ENCODE measurements at regions not wholly inside any gene's neighbourhood (a gene's known extent, or its start where the extent isn't known, plus 50 kb on each side); places are given as distances from the start of the nearest gene placed in this dataset.

GRCh38 chr3:22907161-22907780, 295.9 kb upstream of the UBE2E2 start:
- no peaks in the 10 kb centered on the region for H3K36me3 Mint-ChIP-seq
- CTCF ChIA-PET (ENCODE audit: partially characterized antibody), result no interaction called here
- Histone ChIP-seq H3K4me1 (ENCODE audit: insufficient read depth, low read length) (no peaks in the 10 kb centered on the region), H3K27ac (ENCODE audit: low read depth, low read length) (no peak overlapping the region), H3K9me3 (ENCODE audit: control insufficient read depth in 1 of 2, low read length in 2 of 2) (no peaks in the 10 kb centered on the region), H3K36me3 (ENCODE audit: insufficient read depth, low read length) (no peaks in the 10 kb centered on the region), H3K4me3 (ENCODE audit: low read length in 2 of 2) (no peak overlapping the region), H3K27me3 (ENCODE audit: insufficient read depth, low read length) (no peaks in the 10 kb centered on the region)
- no peak overlapping the region for H3K4me3 Mint-ChIP-seq
- no peak overlapping the region for H3K27ac Mint-ChIP-seq
- peaks cover 0 to 5% (median 2%) of the 10 kb centered on the region in 8 donors for H3K9me3 Mint-ChIP-seq
- intact Hi-C loops (cut with micrococcal nuclease), result no loop called here
- DNase-seq, result no peak
- no peaks in the 10 kb centered on the region for H3K4me1 Mint-ChIP-seq
- POLR2A ChIA-PET (ENCODE audit: partially characterized antibody), result no interaction called here
- no peaks in the 10 kb centered on the region for H3K27me3 Mint-ChIP-seq

DNA sequence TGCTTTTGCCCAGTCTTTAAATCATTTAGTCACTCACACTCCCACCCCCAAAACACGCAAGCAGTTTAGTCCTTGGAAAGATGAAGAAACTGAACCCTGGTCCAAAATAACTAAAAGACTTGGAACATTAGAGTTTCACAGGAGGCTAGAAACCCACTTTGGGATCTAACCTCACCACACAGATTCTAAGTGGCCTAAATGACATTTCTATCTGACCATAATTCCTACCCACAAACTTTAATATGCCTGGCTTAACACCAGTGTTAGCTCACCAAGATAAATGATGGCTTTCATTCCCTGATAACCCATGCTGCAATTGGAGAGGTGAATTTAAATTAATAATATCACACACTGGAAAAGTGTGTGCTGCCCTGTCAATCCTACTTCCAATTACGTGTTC, 295.3 kb upstream of the UBE2E2 start:
- peaks cover 0 to 5% (median 2%) of the 10 kb centered on the region in 8 donors for H3K9me3 Mint-ChIP-seq
- POLR2A ChIA-PET (ENCODE audit: partially characterized antibody), result no interaction called here

GRCh38 chr3:22908989-22909507, 294.1 kb upstream of the UBE2E2 start:
- H3K4me1 ChIP-seq (ENCODE audit: insufficient read depth, low read length), result no peaks in the 10 kb centered on the region
- no peak overlapping the region for H3K4me3 ChIP-seq (ENCODE audit: low read length in 2 of 2)
- no peaks in the 10 kb centered on the region for H3K4me1 Mint-ChIP-seq
- H3K9me3 Mint-ChIP-seq, result peaks cover 0 to 5% (median 2%) of the 10 kb centered on the region in 8 donors
- H3K36me3 Mint-ChIP-seq, result no peaks in the 10 kb centered on the region
- H3K9me3 ChIP-seq (ENCODE audit: control insufficient read depth in 1 of 2, low read length in 2 of 2), result no peaks in the 10 kb centered on the region
- H3K27ac ChIP-seq (ENCODE audit: low read depth, low read length), result no peak overlapping the region
- CTCF ChIA-PET (ENCODE audit: partially characterized antibody), result no interaction called here
- no peak overlapping the region for H3K4me3 Mint-ChIP-seq
- intact Hi-C loops (cut with micrococcal nuclease), result no loop called here
- H3K27ac Mint-ChIP-seq, result no peak overlapping the region
- H3K27me3 ChIP-seq (ENCODE audit: insufficient read depth, low read length), result no peaks in the 10 kb centered on the region
- POLR2A ChIA-PET (ENCODE audit: partially characterized antibody), result no interaction called here
- H3K36me3 ChIP-seq (ENCODE audit: insufficient read depth, low read length), result no peaks in the 10 kb centered on the region
- DNase-seq, result no peak
- no peaks in the 10 kb centered on the region for H3K27me3 Mint-ChIP-seq

More for the DNA sequence above, 295.3 kb upstream of the UBE2E2 start:
- no peak overlapping the region for H3K4me3 ChIP-seq (ENCODE audit: low read length in 2 of 2)
- H3K27ac ChIP-seq (ENCODE audit: low read depth, low read length), result no peak overlapping the region
- H3K36me3 ChIP-seq (ENCODE audit: insufficient read depth, low read length), result no peaks in the 10 kb centered on the region
- no peaks in the 10 kb centered on the region for H3K9me3 ChIP-seq (ENCODE audit: control insufficient read depth in 1 of 2, low read length in 2 of 2)
- H3K27ac Mint-ChIP-seq, result no peak overlapping the region
- H3K4me3 Mint-ChIP-seq, result no peak overlapping the region
- no peak for DNase-seq
- intact Hi-C loops (cut with micrococcal nuclease), result no loop called here
- no peaks in the 10 kb centered on the region for H3K27me3 ChIP-seq (ENCODE audit: insufficient read depth, low read length)
- H3K4me1 ChIP-seq (ENCODE audit: insufficient read depth, low read length), result no peaks in the 10 kb centered on the region
- no peaks in the 10 kb centered on the region for H3K4me1 Mint-ChIP-seq
- CTCF ChIA-PET (ENCODE audit: partially characterized antibody), result no interaction called here
- no peaks in the 10 kb centered on the region for H3K36me3 Mint-ChIP-seq
- H3K27me3 Mint-ChIP-seq, result no peaks in the 10 kb centered on the region

DNA sequence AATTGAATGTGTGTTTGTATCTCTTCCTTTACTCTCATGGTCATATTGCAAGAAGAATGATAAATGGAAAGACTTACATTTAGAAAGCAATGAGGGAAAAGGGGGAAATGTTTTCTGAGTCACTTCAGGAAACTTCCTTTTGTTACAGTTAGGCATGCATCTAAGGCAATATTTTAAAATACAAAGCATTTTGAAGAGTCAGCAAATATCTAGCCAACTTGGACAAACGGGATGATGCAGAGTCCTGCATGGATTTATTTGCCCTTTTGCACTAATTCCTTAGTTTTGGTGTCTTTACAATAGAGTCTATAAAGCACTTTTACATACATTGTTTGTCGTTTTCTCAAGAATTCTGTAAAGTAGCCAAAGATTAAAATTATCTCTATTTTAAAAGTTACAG, 286.2 kb upstream of the UBE2E2 start:
- DNase-seq, result no peak
- no peaks in the 10 kb centered on the region for H3K36me3 Mint-ChIP-seq
- Histone ChIP-seq H3K4me1 (ENCODE audit: insufficient read depth, low read length) (no peaks in the 10 kb centered on the region), H3K4me3 (ENCODE audit: low read length in 2 of 2) (no peak overlapping the region), H3K27me3 (ENCODE audit: insufficient read depth, low read length) (no peaks in the 10 kb centered on the region), H3K27ac (ENCODE audit: low read depth, low read length) (no peak overlapping the region), H3K9me3 (ENCODE audit: control insufficient read depth in 1 of 2, low read length in 2 of 2) (no peaks in the 10 kb centered on the region), H3K36me3 (ENCODE audit: insufficient read depth, low read length) (no peaks in the 10 kb centered on the region)
- POLR2A ChIA-PET (ENCODE audit: partially characterized antibody), result no interaction called here
- H3K4me3 Mint-ChIP-seq, result no peak overlapping the region
- H3K4me1 Mint-ChIP-seq, result no peaks in the 10 kb centered on the region
- intact Hi-C loops (cut with micrococcal nuclease), result no loop called here
- no peaks in the 10 kb centered on the region for H3K27me3 Mint-ChIP-seq
- CTCF ChIA-PET (ENCODE audit: partially characterized antibody), result interaction anchor here (1.3 kb wide), 1 partner anchor 14 kb away, joined by 3 read pairs; no protein-coding TSS in a partner anchor
- peaks cover 0 to 5% (median 0%) of the 10 kb centered on the region in 8 donors for H3K9me3 Mint-ChIP-seq
- H3K27ac Mint-ChIP-seq, result no peak overlapping the region

DNA sequence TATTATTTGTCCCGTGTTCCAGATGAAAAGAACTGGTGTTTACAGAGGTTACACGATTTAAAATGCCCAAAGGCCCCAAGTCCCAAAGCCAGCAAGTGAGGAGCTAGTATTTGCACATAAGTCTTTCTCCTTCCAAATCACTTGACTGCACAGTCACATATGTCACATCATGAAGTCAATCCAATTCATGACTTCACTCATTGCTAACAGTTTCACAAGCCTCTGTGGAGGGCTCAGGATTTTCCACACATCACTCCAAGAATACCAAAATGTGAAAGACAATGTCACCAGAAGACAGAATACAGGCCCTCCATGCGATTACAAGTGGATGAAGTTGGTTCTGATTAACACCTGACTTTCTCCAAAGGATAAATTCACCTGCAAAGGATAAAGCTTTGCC, 283.1 kb upstream of the UBE2E2 start:
- POLR2A ChIA-PET (ENCODE audit: partially characterized antibody), result no interaction called here
- no peak overlapping the region for H3K4me3 ChIP-seq (ENCODE audit: low read length in 2 of 2)
- H3K27me3 Mint-ChIP-seq, result no peaks in the 10 kb centered on the region

DNA sequence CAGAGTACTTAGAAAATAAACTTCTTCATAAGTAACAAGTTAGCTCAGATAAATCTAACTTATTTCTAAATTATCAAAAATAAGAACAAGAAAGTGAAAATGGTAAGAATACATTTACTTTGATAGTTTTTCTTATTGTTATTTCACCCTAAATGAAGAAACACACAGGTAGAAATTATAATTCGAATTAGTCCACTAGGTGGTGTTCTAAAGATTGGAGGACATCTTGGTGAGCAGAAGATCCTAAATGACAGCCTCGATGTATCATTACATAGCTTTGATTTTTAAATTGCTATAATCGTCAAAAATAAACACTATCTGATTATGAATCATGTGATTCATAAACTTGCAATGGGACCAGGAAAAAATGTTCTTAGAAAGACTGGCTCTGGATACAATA, 280.8 kb upstream of the UBE2E2 start:
- no peak overlapping the region for H3K4me3 Mint-ChIP-seq
- intact Hi-C loops (cut with micrococcal nuclease), result no loop called here
- H3K36me3 ChIP-seq (ENCODE audit: insufficient read depth, low read length), result no peaks in the 10 kb centered on the region
- ChIA-PET POLR2A (ENCODE audit: partially characterized antibody) (no interaction called here), CTCF (ENCODE audit: partially characterized antibody) (no interaction called here)
- H3K9me3 Mint-ChIP-seq, result peaks cover 0 to 5% (median 2%) of the 10 kb centered on the region in 8 donors
- H3K27ac Mint-ChIP-seq, result no peak overlapping the region
- no peaks in the 10 kb centered on the region for H3K36me3 Mint-ChIP-seq
- H3K27me3 ChIP-seq (ENCODE audit: insufficient read depth, low read length), result no peaks in the 10 kb centered on the region
- no peaks in the 10 kb centered on the region for H3K4me1 Mint-ChIP-seq
- no peak overlapping the region for H3K27ac ChIP-seq (ENCODE audit: low read depth, low read length)
- no peak for DNase-seq
- no peaks in the 10 kb centered on the region for H3K27me3 Mint-ChIP-seq
- no peaks in the 10 kb centered on the region for H3K9me3 ChIP-seq (ENCODE audit: control insufficient read depth in 1 of 2, low read length in 2 of 2)
- H3K4me3 ChIP-seq (ENCODE audit: low read length in 2 of 2), result no peak overlapping the region
- H3K4me1 ChIP-seq (ENCODE audit: insufficient read depth, low read length), result no peaks in the 10 kb centered on the region

More for the DNA sequence above, 283.1 kb upstream of the UBE2E2 start:
- CTCF ChIA-PET (ENCODE audit: partially characterized antibody), result no interaction called here
- no peak overlapping the region for H3K27ac ChIP-seq (ENCODE audit: low read depth, low read length)
- H3K9me3 ChIP-seq (ENCODE audit: control insufficient read depth in 1 of 2, low read length in 2 of 2), result no peaks in the 10 kb centered on the region
- H3K4me1 Mint-ChIP-seq, result no peaks in the 10 kb centered on the region
- no peaks in the 10 kb centered on the region for H3K36me3 Mint-ChIP-seq
- no peaks in the 10 kb centered on the region for H3K4me1 ChIP-seq (ENCODE audit: insufficient read depth, low read length)
- H3K36me3 ChIP-seq (ENCODE audit: insufficient read depth, low read length), result no peaks in the 10 kb centered on the region
- no peaks in the 10 kb centered on the region for H3K27me3 ChIP-seq (ENCODE audit: insufficient read depth, low read length)
- intact Hi-C loops (cut with micrococcal nuclease), result no loop called here
- no peak for DNase-seq
- H3K9me3 Mint-ChIP-seq, result peaks cover 0 to 5% (median under 1%) of the 10 kb centered on the region in 8 donors
- H3K4me3 Mint-ChIP-seq, result no peak overlapping the region
- H3K27ac Mint-ChIP-seq, result no peak overlapping the region

- Histone ChIP-seq H3K36me3 (ENCODE audit: insufficient read depth, low read length) (no peaks in the 10 kb centered on the region), H3K9me3 (ENCODE audit: control insufficient read depth in 1 of 2, low read length in 2 of 2) (no peaks in the 10 kb centered on the region), H3K27me3 (ENCODE audit: insufficient read depth, low read length) (no peaks in the 10 kb centered on the region), H3K4me3 (ENCODE audit: low read length in 2 of 2) (no peak overlapping the region), H3K27ac (ENCODE audit: low read depth, low read length) (no peak overlapping the region), H3K4me1 (ENCODE audit: insufficient read depth, low read length) (no peaks in the 10 kb centered on the region)
- CTCF ChIA-PET (ENCODE audit: partially characterized antibody), result no interaction called here
- Mint-ChIP-seq H3K27ac (no peak overlapping the region), H3K36me3 (no peaks in the 10 kb centered on the region), H3K4me3 (no peak overlapping the region), H3K27me3 (no peaks in the 10 kb centered on the region), H3K4me1 (no peaks in the 10 kb centered on the region), H3K9me3 (peaks cover 0 to 3% (median under 1%) of the 10 kb centered on the region in 8 donors)
- intact Hi-C loops (cut with micrococcal nuclease), result no loop called here
- POLR2A ChIA-PET (ENCODE audit: partially characterized antibody), result no interaction called here
- no peak for DNase-seq
Measured at GRCh38 chr3:22923711-22924110, 279.4 kb upstream of the UBE2E2 start.
